ENCODE measurements at regions not wholly inside any gene's neighbourhood (a gene's known extent, or its start where the extent isn't known, plus 50 kb on each side); places are given as distances from the start of the nearest gene placed in this dataset.

- no peak for DNase-seq (ENCODE audit: low spot score)
- TF ChIP-seq CTCF (IDR thresholded peaks at IDR 0.05; ENCODE audit: extremely low read depth, missing control alignments), result no peak
These were observed 160.1 kb downstream of the RTP5 start for GRCh38 chr2:242029422-242030225.

GRCh38 chr2:242030226-242030575 lies 160.7 kb downstream of the RTP5 start:
- TF ChIP-seq CTCF (IDR thresholded peaks at IDR 0.05; ENCODE audit: extremely low read depth, missing control alignments), result no peak
- DNase-seq (ENCODE audit: low spot score), result no peak

DNA sequence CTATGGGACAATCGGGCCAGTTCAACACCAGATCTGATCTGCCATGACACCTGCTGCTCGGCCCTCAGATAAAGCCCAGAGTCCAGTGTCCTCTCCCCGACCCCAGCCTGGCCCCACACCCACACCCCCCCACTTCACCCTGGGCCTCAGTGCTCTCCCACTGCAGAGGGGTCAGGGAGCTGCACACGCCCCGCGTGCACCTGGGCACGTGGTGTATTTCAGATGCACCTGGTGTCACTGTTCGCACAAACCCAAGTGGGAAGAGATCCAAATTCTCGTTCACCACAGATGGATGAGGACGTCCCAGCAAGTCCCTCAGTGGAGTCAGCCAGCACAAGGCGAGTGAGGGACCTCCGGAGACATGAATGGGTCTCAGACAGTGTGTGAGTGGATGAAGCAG lies 161.3 kb downstream of the RTP5 start:
- no peak for TF ChIP-seq CTCF (IDR thresholded peaks at IDR 0.05; ENCODE audit: extremely low read depth, missing control alignments)
- no peak for DNase-seq (ENCODE audit: low spot score)

DNA sequence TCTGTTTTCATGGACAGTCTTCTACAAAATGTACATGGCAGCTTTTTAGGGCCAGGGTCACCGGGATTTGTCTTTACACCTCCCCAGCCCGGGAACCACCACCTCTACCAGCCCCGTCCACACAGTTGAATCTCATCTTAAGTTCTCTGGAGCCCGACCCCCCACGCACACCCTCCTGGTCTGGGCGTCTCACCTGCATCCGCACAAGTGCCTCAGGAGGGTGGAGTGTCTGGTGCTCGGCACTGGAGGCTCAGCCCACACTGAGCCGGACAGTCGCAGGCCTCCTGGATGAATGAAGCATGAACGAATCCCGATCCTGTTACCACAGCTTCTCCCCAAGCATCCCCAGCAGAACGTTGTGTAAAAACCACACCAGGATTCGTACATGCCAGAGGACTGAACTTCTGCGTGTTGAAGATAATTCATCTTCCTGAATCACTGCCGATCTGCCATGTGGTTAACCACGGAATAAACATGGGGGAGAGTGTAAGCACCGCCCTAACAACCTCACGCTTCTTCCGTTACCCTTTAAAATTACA lies 162.0 kb downstream of the RTP5 start:
- DNase-seq (ENCODE audit: low spot score), result no peak
- no peak for TF ChIP-seq CTCF (IDR thresholded peaks at IDR 0.05; ENCODE audit: extremely low read depth, missing control alignments)

DNA sequence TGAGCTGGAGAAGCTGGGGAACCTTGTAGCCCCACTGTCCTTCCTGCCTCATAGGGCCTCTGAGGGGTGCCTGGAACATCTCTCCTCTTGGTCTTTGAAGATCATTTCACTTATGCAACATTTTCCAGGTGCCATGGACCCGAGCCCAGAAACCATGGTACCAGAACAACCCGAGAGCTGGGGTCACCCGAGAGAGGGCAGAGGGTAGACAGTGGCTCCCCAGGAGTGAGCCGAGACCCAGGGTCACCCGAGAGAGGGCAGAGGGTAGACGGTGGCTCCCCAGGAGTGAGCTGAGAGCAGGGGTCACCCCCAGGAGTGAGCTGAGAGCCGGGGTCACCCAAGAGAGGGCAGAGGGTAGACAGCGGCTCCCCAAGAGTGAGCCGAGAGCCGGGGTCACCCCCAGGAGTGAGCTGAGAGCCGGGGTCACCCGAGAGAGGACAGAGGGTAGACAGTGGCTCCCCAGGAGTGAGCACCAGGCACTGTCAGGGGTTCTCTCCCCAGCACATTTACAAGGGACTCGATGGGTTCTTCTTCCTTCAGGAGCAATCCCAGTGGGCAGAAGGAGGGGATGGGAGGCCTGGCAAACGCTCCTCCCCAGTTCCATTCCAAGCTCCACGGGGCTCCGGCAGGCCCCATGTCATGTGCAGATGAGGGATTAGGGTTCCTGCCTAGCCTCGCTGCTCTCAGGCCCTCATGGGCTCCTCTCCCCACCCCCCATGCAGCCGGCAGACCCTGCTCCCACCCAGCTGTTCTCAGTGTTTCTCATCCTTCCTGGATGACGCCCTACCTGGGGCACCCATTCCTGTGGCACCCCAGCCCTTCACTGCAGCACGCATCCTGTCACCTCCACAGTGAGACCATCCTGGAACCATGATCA lies 163.5 kb downstream of the RTP5 start:
- DNase-seq (ENCODE audit: low spot score), result no peak
- no peak for TF ChIP-seq CTCF (IDR thresholded peaks at IDR 0.05; ENCODE audit: extremely low read depth, missing control alignments)

DNA sequence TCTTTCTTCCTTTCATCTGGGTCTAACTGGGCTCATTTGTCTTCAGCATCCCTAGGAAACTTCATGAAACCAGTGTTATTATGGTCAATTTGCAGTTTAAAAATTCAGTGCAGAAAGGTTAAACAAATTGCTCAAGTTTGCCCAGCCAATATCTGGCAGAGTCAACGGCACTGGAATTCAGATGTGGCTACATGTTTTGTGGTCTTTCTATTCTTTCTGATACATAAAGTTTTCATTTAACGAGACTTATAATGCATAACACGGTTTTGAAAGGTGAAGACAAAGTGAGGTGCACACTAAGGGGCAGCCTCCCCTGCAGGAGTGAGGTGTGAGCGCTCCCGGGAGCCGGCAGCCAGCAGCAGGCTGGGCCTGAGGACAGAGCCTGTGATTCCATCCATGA lies 164.6 kb downstream of the RTP5 start:
- no peak for DNase-seq (ENCODE audit: low spot score)
- no peak for TF ChIP-seq CTCF (IDR thresholded peaks at IDR 0.05; ENCODE audit: extremely low read depth, missing control alignments)
